ENCODE measurements at regions not wholly inside any gene's neighbourhood (a gene's known extent, or its start where the extent isn't known, plus 50 kb on each side); places are given as distances from the start of the nearest gene placed in this dataset.

DNA sequence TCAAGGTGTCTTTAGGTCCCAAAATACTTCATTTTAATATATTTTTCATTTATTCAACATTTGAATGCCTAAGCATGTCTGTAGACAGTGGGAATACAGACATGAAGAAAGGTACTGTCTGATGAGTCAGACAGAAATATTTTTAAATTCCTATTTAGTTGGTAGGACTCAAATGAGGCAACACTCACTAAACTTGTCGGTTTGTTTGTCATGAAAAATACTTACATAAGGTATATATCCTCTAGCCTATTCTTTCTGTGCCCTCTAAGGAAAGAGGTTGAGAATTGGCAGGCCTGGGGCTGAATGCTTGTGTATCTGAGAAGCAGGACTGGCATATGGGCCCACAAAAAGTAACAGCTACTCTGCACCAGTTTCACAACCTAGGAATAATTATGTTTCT lies 423.6 kb upstream of the MDFIC2 start:
- no peaks in the 10 kb centered on the region for H3K27me3 Mint-ChIP-seq (ENCODE audit: low read depth)
- H3K4me1 Mint-ChIP-seq (ENCODE audit: low read depth) = peaks cover 35% of the 10 kb centered on the region
- no peak for DNase-seq (ENCODE audit: low spot score)
- H3K27ac Mint-ChIP-seq (ENCODE audit: unreplicated experiment) = peak overlapping the region; percentile 77
- H3K4me3 Mint-ChIP-seq (ENCODE audit: unreplicated experiment) = no peak overlapping the region
- TF ChIP-seq, protein P1, sequence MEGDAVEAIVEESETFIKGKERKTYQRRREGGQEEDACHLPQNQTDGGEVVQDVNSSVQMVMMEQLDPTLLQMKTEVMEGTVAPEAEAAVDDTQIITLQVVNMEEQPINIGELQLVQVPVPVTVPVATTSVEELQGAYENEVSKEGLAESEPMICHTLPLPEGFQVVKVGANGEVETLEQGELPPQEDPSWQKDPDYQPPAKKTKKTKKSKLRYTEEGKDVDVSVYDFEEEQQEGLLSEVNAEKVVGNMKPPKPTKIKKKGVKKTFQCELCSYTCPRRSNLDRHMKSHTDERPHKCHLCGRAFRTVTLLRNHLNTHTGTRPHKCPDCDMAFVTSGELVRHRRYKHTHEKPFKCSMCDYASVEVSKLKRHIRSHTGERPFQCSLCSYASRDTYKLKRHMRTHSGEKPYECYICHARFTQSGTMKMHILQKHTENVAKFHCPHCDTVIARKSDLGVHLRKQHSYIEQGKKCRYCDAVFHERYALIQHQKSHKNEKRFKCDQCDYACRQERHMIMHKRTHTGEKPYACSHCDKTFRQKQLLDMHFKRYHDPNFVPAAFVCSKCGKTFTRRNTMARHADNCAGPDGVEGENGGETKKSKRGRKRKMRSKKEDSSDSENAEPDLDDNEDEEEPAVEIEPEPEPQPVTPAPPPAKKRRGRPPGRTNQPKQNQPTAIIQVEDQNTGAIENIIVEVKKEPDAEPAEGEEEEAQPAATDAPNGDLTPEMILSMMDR (IDR thresholded peaks at IDR 0.05) = no peak
- no peaks in the 10 kb centered on the region for H3K36me3 Mint-ChIP-seq (ENCODE audit: low read depth)
- H3K9me3 Mint-ChIP-seq (ENCODE audit: low read depth) = no peaks in the 10 kb centered on the region

GRCh38 chr3:70734756-70735155 lies 422.3 kb upstream of the MDFIC2 start:
- no peak for DNase-seq (ENCODE audit: low spot score)

GRCh38 chr3:70731046-70731445 lies 418.6 kb upstream of the MDFIC2 start:
- Mint-ChIP-seq H3K36me3 (ENCODE audit: low read depth) (no peaks in the 10 kb centered on the region), H3K27me3 (ENCODE audit: low read depth) (no peaks in the 10 kb centered on the region), H3K27ac (ENCODE audit: unreplicated experiment) (no peak overlapping the region), H3K4me3 (ENCODE audit: unreplicated experiment) (no peak overlapping the region), H3K4me1 (ENCODE audit: low read depth) (peaks cover 51% of the 10 kb centered on the region), H3K9me3 (ENCODE audit: low read depth) (no peaks in the 10 kb centered on the region)
- TF ChIP-seq, protein P1 (IDR thresholded peaks at IDR 0.05) = no peak
- DNase-seq (ENCODE audit: low spot score) = no peak

More at GRCh38 chr3:70734756-70735155, 422.3 kb upstream of the MDFIC2 start:
- no peaks in the 10 kb centered on the region for H3K27me3 Mint-ChIP-seq (ENCODE audit: low read depth)
- peaks cover 31% of the 10 kb centered on the region for H3K4me1 Mint-ChIP-seq (ENCODE audit: low read depth)
- no peak overlapping the region for H3K27ac Mint-ChIP-seq (ENCODE audit: unreplicated experiment)
- no peak overlapping the region for H3K4me3 Mint-ChIP-seq (ENCODE audit: unreplicated experiment)
- H3K36me3 Mint-ChIP-seq (ENCODE audit: low read depth) = no peaks in the 10 kb centered on the region
- H3K9me3 Mint-ChIP-seq (ENCODE audit: low read depth) = no peaks in the 10 kb centered on the region
- TF ChIP-seq, protein P1 (IDR thresholded peaks at IDR 0.05) = no peak

DNA sequence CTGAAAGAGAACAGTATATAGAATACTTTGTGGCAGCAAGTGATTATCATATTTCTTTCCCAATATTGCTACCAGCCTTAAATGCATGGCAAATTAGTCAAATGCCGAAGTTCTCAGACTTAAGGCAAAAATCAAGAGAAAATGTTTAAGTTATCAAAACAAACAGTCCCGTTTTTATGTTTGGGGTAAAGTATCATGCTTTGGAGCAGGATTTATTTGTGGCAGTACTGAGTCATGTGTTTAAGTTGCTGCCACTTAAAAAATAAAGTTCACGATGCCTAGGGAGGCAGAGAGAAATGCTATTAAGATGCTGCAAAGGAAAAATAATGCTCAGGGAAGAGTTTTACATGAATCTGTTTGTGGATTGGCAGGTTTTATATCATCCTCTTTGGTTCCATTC lies 417.4 kb upstream of the MDFIC2 start:
- H3K27ac Mint-ChIP-seq (ENCODE audit: unreplicated experiment) = peak overlapping the region; percentile 88
- no peak for DNase-seq (ENCODE audit: low spot score)

DNA sequence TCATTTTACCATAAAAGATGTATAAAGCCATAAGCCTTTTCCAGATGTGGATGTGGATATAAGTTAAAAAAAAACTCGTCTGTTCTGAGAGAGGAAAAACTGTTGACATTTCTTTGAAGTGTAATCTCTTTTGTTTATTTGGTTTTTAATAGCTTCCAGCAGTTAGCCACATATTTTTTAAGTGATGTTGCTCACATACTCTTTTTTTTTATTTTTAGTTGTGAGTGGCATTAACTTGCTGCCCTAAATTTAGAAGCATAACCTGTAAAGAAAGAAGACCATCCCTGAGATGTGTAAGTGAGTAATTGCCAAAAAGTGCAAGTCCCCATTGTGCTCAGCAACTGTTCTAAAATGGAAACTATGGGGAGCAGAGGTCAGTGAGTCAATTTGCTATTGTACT lies 415.9 kb upstream of the MDFIC2 start:
- TF ChIP-seq, protein P1 (IDR thresholded peaks at IDR 0.05) = no peak
- H3K4me1 Mint-ChIP-seq (ENCODE audit: low read depth) = peaks cover 44% of the 10 kb centered on the region
- H3K27ac Mint-ChIP-seq (ENCODE audit: unreplicated experiment) = peak overlapping the region; percentile 71
- DNase-seq (ENCODE audit: low spot score) = no peak
- H3K27me3 Mint-ChIP-seq (ENCODE audit: low read depth) = no peaks in the 10 kb centered on the region
- peaks cover 4% of the 10 kb centered on the region for H3K36me3 Mint-ChIP-seq (ENCODE audit: low read depth)
- peaks cover 17% of the 10 kb centered on the region for H3K9me3 Mint-ChIP-seq (ENCODE audit: low read depth)
- H3K4me3 Mint-ChIP-seq (ENCODE audit: unreplicated experiment) = no peak overlapping the region

More for the DNA sequence above, 417.4 kb upstream of the MDFIC2 start:
- Mint-ChIP-seq H3K4me1 (ENCODE audit: low read depth) (peaks cover 44% of the 10 kb centered on the region), H3K27me3 (ENCODE audit: low read depth) (no peaks in the 10 kb centered on the region), H3K4me3 (ENCODE audit: unreplicated experiment) (no peak overlapping the region), H3K9me3 (ENCODE audit: low read depth) (peaks cover 5% of the 10 kb centered on the region), H3K36me3 (ENCODE audit: low read depth) (no peaks in the 10 kb centered on the region)
- TF ChIP-seq, protein P1 (IDR thresholded peaks at IDR 0.05) = no peak
